OCI-LY1 (cell line): ENCODE measurements at regions not wholly inside any gene's neighbourhood (a gene's known extent, or its start where the extent isn't known, plus 50 kb on each side); places are given as distances from the start of the nearest gene placed in this dataset.

Experiments
- H2AFZ ChIP-seq: fragments of 200-600 bp; sonication (generic), shearing (Covaris generic); 2 replicates; pipeline ENCODE4 v1.6.0; 2014; ENCODE audit warnings: antibody characterized with exemption, mild to moderate bottlenecking, low read length
- H3F3A ChIP-seq: fragments of 200-600 bp; sonication (generic), shearing (Covaris generic); 2 replicates; pipeline ENCODE4 v1.6.0; 2014; ENCODE audit warnings: mild to moderate bottlenecking, antibody characterized with exemption, low read length, moderate library complexity; ENCODE audit not compliant: insufficient read depth
- H3K27ac ChIP-seq: fragments of 200-600 bp; sonication (generic); 2 replicates; pipeline ENCODE4 v1.5.1; 2014; ENCODE audit warnings: low read length, mixed run types, mild to moderate bottlenecking, low read depth; ENCODE audit not compliant: poor library complexity, severe bottlenecking
- H3K27me3 ChIP-seq: fragments of 200-600 bp; sonication (generic); 2 replicates; pipeline ENCODE4 v1.6.0; 2014; ENCODE audit warnings: antibody characterized with exemption, mild to moderate bottlenecking, low read length, moderate library complexity; ENCODE audit not compliant: insufficient read depth
- H3K36me3 ChIP-seq: fragments of 200-600 bp; sonication (generic); 2 replicates; pipeline ENCODE4 v1.6.1; 2014; ENCODE audit warnings: mild to moderate bottlenecking, antibody characterized with exemption, low read length, moderate library complexity, mixed read lengths; ENCODE audit not compliant: insufficient read depth
- H3K4me1 ChIP-seq: fragments of 200-600 bp; sonication (generic); 2 replicates; pipeline ENCODE4 v1.5.1; 2014; ENCODE audit warnings: mild to moderate bottlenecking, low read length, moderate library complexity; ENCODE audit not compliant: insufficient read depth, severe bottlenecking
- H3K4me2 ChIP-seq: fragments of 200-600 bp; sonication (generic), shearing (Covaris generic); 2 replicates; pipeline ENCODE4 v1.6.1; 2014; ENCODE audit warnings: low read length
- H3K4me3 ChIP-seq: fragments of 200-600 bp; sonication (generic); 2 replicates; pipeline ENCODE4 v1.5.1; 2014; ENCODE audit warnings: low read length, low read depth, mild to moderate bottlenecking, mixed read lengths; ENCODE audit not compliant: poor library complexity, severe bottlenecking
- H3K79me2 ChIP-seq: fragments of 200-600 bp; shearing (Covaris generic); 2 replicates; pipeline ENCODE4 v1.6.1; 2016; ENCODE audit warnings: mixed run types, low read length, mixed read lengths; ENCODE audit not compliant: insufficient read depth
- H3K9ac ChIP-seq: fragments of 200-600 bp; sonication (generic), shearing (Covaris generic); 2 replicates; pipeline ENCODE4 v1.6.1; 2014; ENCODE audit warnings: mild to moderate bottlenecking, low read length, mixed read lengths
- H3K9me2 ChIP-seq: fragments of 200-600 bp; sonication (generic), shearing (Covaris generic); 2 replicates; pipeline ENCODE4 v1.6.1; 2014; ENCODE audit warnings: low read depth, mild to moderate bottlenecking, low read length, mixed read lengths
- H3K9me3 ChIP-seq: fragments of 200-600 bp; shearing (Covaris generic); 2 replicates; pipeline ENCODE4 v1.6.1; 2014; ENCODE audit warnings: low read length, mixed read lengths
- H4K20me1 ChIP-seq: fragments of 200-600 bp; sonication (generic), shearing (Covaris generic); 2 replicates; pipeline ENCODE4 v1.6.0; 2016; ENCODE audit warnings: mild to moderate bottlenecking, low read length; ENCODE audit not compliant: insufficient read depth
- CTCF ChIP-seq: fragments of 200-600 bp; sonication (generic), shearing (Covaris generic); IDR thresholded peaks from 2 replicates; pipeline ENCODE4 v1.5.1; 2017; ENCODE audit warnings: mild to moderate bottlenecking, antibody characterized with exemption, low read length, moderate library complexity, mixed read lengths
- EZH2 ChIP-seq: fragments of 200-600 bp; sonication (generic), shearing (Covaris generic); IDR thresholded peaks from 2 replicates; pipeline ENCODE4 v1.8.0; 2017; ENCODE audit warnings: borderline replicate concordance, mixed run types, mild to moderate bottlenecking, antibody characterized with exemption, low read length, moderate library complexity, mixed read lengths

GRCh38 chr18:2409906-2410305, 161.4 kb downstream of the METTL4 start:
- TF ChIP-seq CTCF (no peak), EZH2 (no peak)
- Histone ChIP-seq H3K79me2 (no peaks in the 10 kb centered on the region), H3F3A (no peaks in the 10 kb centered on the region), H3K27ac (no peak overlapping the region), H3K9me2 (no peaks in the 10 kb centered on the region), H3K9ac (no peak overlapping the region), H3K4me3 (no peak overlapping the region), H3K4me1 (no peaks in the 10 kb centered on the region), H2AFZ (no peak overlapping the region), H3K27me3 (no peaks in the 10 kb centered on the region), H3K36me3 (no peaks in the 10 kb centered on the region), H3K4me2 (no peak overlapping the region), H4K20me1 (no peaks in the 10 kb centered on the region), H3K9me3 (no peaks in the 10 kb centered on the region)

- H3K36me3 ChIP-seq: no peaks in the 10 kb centered on the region
- H3K9me2 ChIP-seq: no peaks in the 10 kb centered on the region
- H3F3A ChIP-seq: no peaks in the 10 kb centered on the region
- H3K27ac ChIP-seq: no peak overlapping the region
- H3K4me2 ChIP-seq: no peak overlapping the region
- H4K20me1 ChIP-seq: no peaks in the 10 kb centered on the region
- TF ChIP-seq CTCF (no peak), EZH2 (no peak)
- H3K79me2 ChIP-seq: no peaks in the 10 kb centered on the region
- H3K4me3 ChIP-seq: no peak overlapping the region
- no peaks in the 10 kb centered on the region for H3K4me1 ChIP-seq
- no peak overlapping the region for H3K9ac ChIP-seq
- H3K9me3 ChIP-seq: no peaks in the 10 kb centered on the region
- H3K27me3 ChIP-seq: no peaks in the 10 kb centered on the region
- no peak overlapping the region for H2AFZ ChIP-seq
These were observed 160.6 kb downstream of the METTL4 start for GRCh38 chr18:2410688-2411087.

- TF ChIP-seq EZH2 (no peak), CTCF (no peak)
- no peaks in the 10 kb centered on the region for H3K36me3 ChIP-seq
- H3K9ac ChIP-seq: no peak overlapping the region
- no peak overlapping the region for H2AFZ ChIP-seq
- H3K4me2 ChIP-seq: no peak overlapping the region
- H3K4me1 ChIP-seq: no peaks in the 10 kb centered on the region
- H4K20me1 ChIP-seq: no peaks in the 10 kb centered on the region
- no peaks in the 10 kb centered on the region for H3K9me3 ChIP-seq
- H3K4me3 ChIP-seq: no peak overlapping the region
- H3F3A ChIP-seq: no peaks in the 10 kb centered on the region
- H3K27me3 ChIP-seq: no peaks in the 10 kb centered on the region
- no peak overlapping the region for H3K27ac ChIP-seq
- H3K9me2 ChIP-seq: no peaks in the 10 kb centered on the region
- H3K79me2 ChIP-seq: no peaks in the 10 kb centered on the region
These were observed 159.8 kb downstream of the METTL4 start for GRCh38 chr18:2411381-2411960.
